Endodermal cell (in vitro differentiated cells): ENCODE measurements at regions not wholly inside any gene's neighbourhood (a gene's known extent, or its start where the extent isn't known, plus 50 kb on each side); places are given as distances from the start of the nearest gene placed in this dataset.
A peak's percentile ranks its signal among the peaks of the same experiment; 100 is the strongest.

Source experiments
- DNase-seq: peaks from one replicate; pipeline ENCODE4 v3.0.0-alpha.2; 2017
- H3K27ac ChIP-seq: 2 replicates; pipeline ENCODE4 v1.5.1; 2013; ENCODE audit warnings: mild to moderate bottlenecking, low read depth, low read length, moderate library complexity
- H3K27me3 ChIP-seq: 2 replicates; pipeline ENCODE4 v1.6.1; 2013; ENCODE audit warnings: mild to moderate bottlenecking, low read length, moderate library complexity; ENCODE audit not compliant: insufficient read depth, control insufficient read depth, poor library complexity, severe bottlenecking
- H3K36me3 ChIP-seq: 2 replicates; pipeline ENCODE4 v1.7.0; 2013; ENCODE audit warnings: mild to moderate bottlenecking, low read length, moderate library complexity; ENCODE audit not compliant: control insufficient read depth, insufficient read depth
- H3K4me1 ChIP-seq: one replicate; pipeline ENCODE4 v1.7.0; 2013; ENCODE audit warnings: low read length; ENCODE audit not compliant: control insufficient read depth, insufficient read depth
- H3K4me3 ChIP-seq: 2 replicates; pipeline ENCODE4 v1.5.1; 2013; ENCODE audit warnings: mild to moderate bottlenecking, low read length, moderate library complexity
- H3K9ac ChIP-seq: 2 replicates; pipeline ENCODE4 v1.6.1; 2013; ENCODE audit warnings: mild to moderate bottlenecking, low read length, moderate library complexity; ENCODE audit not compliant: poor library complexity, severe bottlenecking; ENCODE audit errors: extremely low read depth
- H3K9me3 ChIP-seq: 2 replicates; pipeline ENCODE4 v1.6.1; 2013; ENCODE audit warnings: mild to moderate bottlenecking, low read length, moderate library complexity; ENCODE audit not compliant: control insufficient read depth
- H3K27ac Mint-ChIP-seq: 2 replicates; pipeline ENCODE4 v1.8.0; 2020; ENCODE audit warnings: mixed read lengths
- H3K27me3 Mint-ChIP-seq: 2 replicates; pipeline ENCODE4 v1.8.0; 2021; ENCODE audit warnings: mild to moderate bottlenecking, mixed read lengths; ENCODE audit not compliant: insufficient read depth
- H3K36me3 Mint-ChIP-seq: 2 replicates; pipeline ENCODE4 v1.8.0; 2020; ENCODE audit warnings: low read depth, mixed read lengths
- H3K4me1 Mint-ChIP-seq: 2 replicates; pipeline ENCODE4 v1.8.0; 2020; ENCODE audit warnings: mixed read lengths
- H3K4me3 Mint-ChIP-seq: 2 replicates; pipeline ENCODE4 v1.8.0; 2020; ENCODE audit warnings: mild to moderate bottlenecking, moderate library complexity, mixed read lengths
- H3K9me3 Mint-ChIP-seq: 2 replicates; pipeline ENCODE4 v1.8.0; 2020; ENCODE audit warnings: mild to moderate bottlenecking, mixed read lengths
- WGBS, 2 experiments: methylation state at CpG; one replicate each; pipeline versions ENCODE4 v1.1.5 to v1.1.7; 2013; ENCODE audit warnings: missing lambda C conversion rate in 2 of 2, mixed read lengths in 1 of 2; ENCODE audit not compliant: insufficient coverage in 1 of 2, insufficient read length in 1 of 2; 5-methylcytosine and 5-hydroxymethylcytosine counted together
- TF ChIP-seq, protein P1 (sequence below): fragments of 200-600 bp; sonication (generic); conservative IDR thresholded peaks from 2 replicates; pipeline ENCODE4 v1.5.0; 2021; ENCODE audit warnings: antibody characterized with exemption, mild to moderate bottlenecking

DNA sequence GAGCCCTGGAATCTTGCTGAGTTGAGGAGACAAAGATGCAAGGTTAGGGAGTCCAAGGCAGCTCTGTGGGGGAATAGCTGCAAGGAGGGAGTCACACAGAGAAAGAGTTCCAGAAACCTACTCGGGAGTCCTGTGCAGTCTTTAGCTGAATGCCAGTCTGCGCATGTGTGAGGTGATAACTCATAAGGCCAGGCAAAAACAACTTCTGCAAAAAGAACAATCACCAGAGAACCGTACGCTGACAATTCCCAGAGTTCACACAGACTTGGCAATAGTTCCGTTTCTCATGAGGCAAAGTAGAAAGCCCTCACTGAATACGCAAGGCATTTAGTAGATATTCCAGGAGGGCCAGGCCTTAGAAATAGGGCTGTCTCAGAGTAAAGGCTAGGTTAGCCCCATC lies 135.2 kb upstream of the TAB2 start:
- Mint-ChIP-seq H3K4me3 (no peak overlapping the region), H3K27me3 (peaks cover 3% of the 10 kb centered on the region), H3K4me1 (no peaks in the 10 kb centered on the region), H3K36me3 (no peaks in the 10 kb centered on the region), H3K27ac (no peak overlapping the region), H3K9me3 (peaks cover 30% of the 10 kb centered on the region)
- no peak overlapping the region for H3K4me3 ChIP-seq
- peaks cover 31% of the 10 kb centered on the region for H3K9me3 ChIP-seq
- H3K27me3 ChIP-seq = no peaks in the 10 kb centered on the region
- no peaks in the 10 kb centered on the region for H3K4me1 ChIP-seq
- H3K36me3 ChIP-seq = no peaks in the 10 kb centered on the region
- no peak overlapping the region for H3K9ac ChIP-seq
- TF ChIP-seq, protein P1, sequence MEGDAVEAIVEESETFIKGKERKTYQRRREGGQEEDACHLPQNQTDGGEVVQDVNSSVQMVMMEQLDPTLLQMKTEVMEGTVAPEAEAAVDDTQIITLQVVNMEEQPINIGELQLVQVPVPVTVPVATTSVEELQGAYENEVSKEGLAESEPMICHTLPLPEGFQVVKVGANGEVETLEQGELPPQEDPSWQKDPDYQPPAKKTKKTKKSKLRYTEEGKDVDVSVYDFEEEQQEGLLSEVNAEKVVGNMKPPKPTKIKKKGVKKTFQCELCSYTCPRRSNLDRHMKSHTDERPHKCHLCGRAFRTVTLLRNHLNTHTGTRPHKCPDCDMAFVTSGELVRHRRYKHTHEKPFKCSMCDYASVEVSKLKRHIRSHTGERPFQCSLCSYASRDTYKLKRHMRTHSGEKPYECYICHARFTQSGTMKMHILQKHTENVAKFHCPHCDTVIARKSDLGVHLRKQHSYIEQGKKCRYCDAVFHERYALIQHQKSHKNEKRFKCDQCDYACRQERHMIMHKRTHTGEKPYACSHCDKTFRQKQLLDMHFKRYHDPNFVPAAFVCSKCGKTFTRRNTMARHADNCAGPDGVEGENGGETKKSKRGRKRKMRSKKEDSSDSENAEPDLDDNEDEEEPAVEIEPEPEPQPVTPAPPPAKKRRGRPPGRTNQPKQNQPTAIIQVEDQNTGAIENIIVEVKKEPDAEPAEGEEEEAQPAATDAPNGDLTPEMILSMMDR = no peak
- no peak for DNase-seq
- H3K27ac ChIP-seq = no peak overlapping the region
- 93 to 98% methylated on average over 6 of the region's 6 CpGs for WGBS, 2 experiments

DNA sequence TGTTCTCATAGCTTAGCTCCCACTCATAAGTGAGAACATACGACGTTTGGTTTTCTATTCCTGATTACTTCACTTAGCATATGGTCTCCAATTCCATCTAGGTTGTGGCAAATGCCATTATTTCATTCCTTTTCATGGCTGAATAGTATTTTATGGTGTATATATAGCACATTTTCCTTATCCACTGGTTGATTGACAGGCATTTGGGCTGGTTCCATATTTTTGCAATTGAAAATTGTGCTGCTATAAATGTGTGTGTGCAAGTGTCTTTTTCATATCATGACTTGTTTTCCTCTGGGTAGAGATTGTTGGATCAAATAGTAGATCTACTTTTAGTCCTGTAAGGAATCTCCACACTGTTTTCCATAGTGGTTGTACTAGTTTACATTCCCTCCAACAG lies 133.0 kb upstream of the TAB2 start:
- H3K9me3 Mint-ChIP-seq = peaks cover 46% of the 10 kb centered on the region
- Histone ChIP-seq H3K36me3 (no peaks in the 10 kb centered on the region), H3K27ac (no peak overlapping the region), H3K27me3 (no peaks in the 10 kb centered on the region), H3K4me3 (peak overlapping the region; percentile 44), H3K9ac (no peak overlapping the region), H3K9me3 (peaks cover 52% of the 10 kb centered on the region), H3K4me1 (no peaks in the 10 kb centered on the region)
- TF ChIP-seq, protein P1 = no peak
- WGBS, 2 experiments = 83 to 94% methylated on average over 2 of the region's 2 CpGs
- no peak overlapping the region for H3K4me3 Mint-ChIP-seq
- H3K36me3 Mint-ChIP-seq = no peaks in the 10 kb centered on the region
- no peaks in the 10 kb centered on the region for H3K4me1 Mint-ChIP-seq
- H3K27me3 Mint-ChIP-seq = peaks cover 3% of the 10 kb centered on the region
- DNase-seq = no peak
- no peak overlapping the region for H3K27ac Mint-ChIP-seq

GRCh38 chr6:149185799-149186357 lies 131.6 kb upstream of the TAB2 start:
- WGBS, 2 experiments = 92% methylated on average over 3 to 7 of the region's 7 CpGs
- Mint-ChIP-seq H3K4me3 (no peak overlapping the region), H3K27ac (no peak overlapping the region), H3K9me3 (peaks cover 46% of the 10 kb centered on the region), H3K4me1 (no peaks in the 10 kb centered on the region), H3K27me3 (peaks cover 3% of the 10 kb centered on the region), H3K36me3 (no peaks in the 10 kb centered on the region)
- TF ChIP-seq, protein P1 = no peak
- no peak for DNase-seq
- Histone ChIP-seq H3K4me3 (peak overlapping the region; percentile 44), H3K9ac (no peak overlapping the region), H3K9me3 (peaks cover 57% of the 10 kb centered on the region), H3K27ac (no peak overlapping the region), H3K27me3 (no peaks in the 10 kb centered on the region), H3K4me1 (no peaks in the 10 kb centered on the region), H3K36me3 (no peaks in the 10 kb centered on the region)
